Glutamatergic neuron (in vitro differentiated cells): ENCODE measurements at regions not wholly inside any gene's neighbourhood (a gene's known extent, or its start where the extent isn't known, plus 50 kb on each side); places are given as distances from the start of the nearest gene placed in this dataset.

Experiments used
- DNase-seq: peaks from one replicate; pipeline ENCODE4 v3.0.0; 2022
- H3K27ac Mint-ChIP-seq: one replicate; pipeline ENCODE4 v1.8.0; 2020; ENCODE audit warnings: mild to moderate bottlenecking, mixed read lengths, inconsistent platforms; ENCODE audit not compliant: unreplicated experiment
- H3K27me3 Mint-ChIP-seq: one replicate; pipeline ENCODE4 v1.8.0; 2020; ENCODE audit warnings: mild to moderate bottlenecking, moderate library complexity, mixed read lengths, inconsistent platforms; ENCODE audit not compliant: unreplicated experiment
- H3K36me3 Mint-ChIP-seq: one replicate; pipeline ENCODE4 v1.8.0; 2020; ENCODE audit warnings: mild to moderate bottlenecking, mixed read lengths, inconsistent platforms; ENCODE audit not compliant: unreplicated experiment
- H3K4me1 Mint-ChIP-seq: one replicate; pipeline ENCODE4 v1.8.0; 2020; ENCODE audit warnings: mild to moderate bottlenecking, low read depth, mixed read lengths, inconsistent platforms; ENCODE audit not compliant: unreplicated experiment
- H3K4me3 Mint-ChIP-seq: one replicate; pipeline ENCODE4 v1.8.0; 2020; ENCODE audit warnings: mild to moderate bottlenecking, mixed read lengths, inconsistent platforms; ENCODE audit not compliant: unreplicated experiment
- H3K9me3 Mint-ChIP-seq: one replicate; pipeline ENCODE4 v1.8.0; 2020; ENCODE audit warnings: mild to moderate bottlenecking, moderate library complexity, mixed read lengths, inconsistent platforms; ENCODE audit not compliant: unreplicated experiment
- CTCF ChIP-seq: fragments of 200-600 bp; sonication (generic); IDR thresholded peaks from one replicate; pipeline ENCODE4 v1.5.0; 2021; ENCODE audit not compliant: partially characterized antibody, unreplicated experiment

DNA sequence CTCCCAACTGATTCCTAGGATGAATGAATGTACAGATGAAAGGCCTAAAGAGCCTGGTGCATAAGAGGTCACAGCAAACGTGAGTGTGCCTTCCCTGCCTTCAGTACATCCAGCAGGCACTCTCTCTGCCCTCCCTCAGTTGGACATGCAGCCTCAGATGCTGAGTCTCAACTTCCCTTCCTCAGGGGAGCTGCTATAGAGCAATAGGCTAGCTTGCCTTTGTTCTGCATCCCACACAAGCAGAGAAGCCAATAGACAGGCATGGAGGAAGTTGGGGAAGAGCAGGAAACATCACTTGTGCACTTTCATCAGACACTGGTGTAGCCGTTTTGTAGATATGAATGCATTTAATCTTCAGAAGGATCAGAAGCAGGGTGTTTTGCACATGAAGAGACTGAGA lies 147.5 kb upstream of the THBS1 start:
- H3K4me1 Mint-ChIP-seq, result no peaks in the 10 kb centered on the region
- no peak for TF ChIP-seq CTCF
- DNase-seq, result no peak
- H3K36me3 Mint-ChIP-seq, result no peaks in the 10 kb centered on the region
- no peaks in the 10 kb centered on the region for H3K27me3 Mint-ChIP-seq
- no peaks in the 10 kb centered on the region for H3K9me3 Mint-ChIP-seq
- H3K27ac Mint-ChIP-seq, result no peak overlapping the region
- no peak overlapping the region for H3K4me3 Mint-ChIP-seq

GRCh38 chr15:39434163-39434562 lies 146.7 kb upstream of the THBS1 start:
- DNase-seq, result no peak
- Mint-ChIP-seq H3K4me3 (no peak overlapping the region), H3K27ac (no peak overlapping the region), H3K36me3 (no peaks in the 10 kb centered on the region), H3K27me3 (no peaks in the 10 kb centered on the region), H3K9me3 (no peaks in the 10 kb centered on the region), H3K4me1 (no peaks in the 10 kb centered on the region)
- no peak for TF ChIP-seq CTCF

GRCh38 chr15:39434751-39435238 lies 146.1 kb upstream of the THBS1 start:
- DNase-seq, result no peak
- no peak overlapping the region for H3K4me3 Mint-ChIP-seq
- no peaks in the 10 kb centered on the region for H3K36me3 Mint-ChIP-seq

GRCh38 chr15:39435244-39435643 lies 145.6 kb upstream of the THBS1 start:
- DNase-seq, result no peak
- no peaks in the 10 kb centered on the region for H3K4me1 Mint-ChIP-seq
- H3K4me3 Mint-ChIP-seq, result no peak overlapping the region
- no peaks in the 10 kb centered on the region for H3K9me3 Mint-ChIP-seq
- TF ChIP-seq CTCF, result no peak
- H3K36me3 Mint-ChIP-seq, result no peaks in the 10 kb centered on the region
- H3K27ac Mint-ChIP-seq, result no peak overlapping the region
- no peaks in the 10 kb centered on the region for H3K27me3 Mint-ChIP-seq

More at GRCh38 chr15:39434751-39435238, 146.1 kb upstream of the THBS1 start:
- Mint-ChIP-seq H3K4me1 (no peaks in the 10 kb centered on the region), H3K27ac (no peak overlapping the region), H3K9me3 (no peaks in the 10 kb centered on the region), H3K27me3 (no peaks in the 10 kb centered on the region)
- TF ChIP-seq CTCF, result no peak

- H3K4me3 Mint-ChIP-seq, result no peak overlapping the region
- H3K9me3 Mint-ChIP-seq, result no peaks in the 10 kb centered on the region
- no peak for DNase-seq
- no peaks in the 10 kb centered on the region for H3K4me1 Mint-ChIP-seq
- no peaks in the 10 kb centered on the region for H3K27me3 Mint-ChIP-seq
- TF ChIP-seq CTCF, result no peak
- no peaks in the 10 kb centered on the region for H3K36me3 Mint-ChIP-seq
- H3K27ac Mint-ChIP-seq, result no peak overlapping the region
These were observed 142.6 kb upstream of the THBS1 start for GRCh38 chr15:39438260-39438659.
